ACC112 (cell line): ENCODE measurements at regions not wholly inside any gene's neighbourhood (a gene's known extent, or its start where the extent isn't known, plus 50 kb on each side); places are given as distances from the start of the nearest gene placed in this dataset.

Experiments
- H2AFZ ChIP-seq: fragments of 200-600 bp; sonication (generic); one replicate; pipeline ENCODE4 v1.6.0; 2017; ENCODE audit warnings: antibody characterized with exemption, low read length; ENCODE audit not compliant: unreplicated experiment
- H3K27ac ChIP-seq: fragments of 200-600 bp; sonication (generic); 2 replicates; pipeline ENCODE4 v1.5.1; 2014; ENCODE audit warnings: low read depth, mild to moderate bottlenecking, antibody characterized with exemption, low read length, moderate library complexity
- H3K27me3 ChIP-seq: fragments of 200-600 bp; sonication (generic); 2 replicates; pipeline ENCODE4 v1.6.1; 2014; ENCODE audit warnings: mild to moderate bottlenecking, antibody characterized with exemption, low read length, moderate library complexity, mixed read lengths; ENCODE audit not compliant: insufficient read depth
- H3K36me3 ChIP-seq: fragments of 200-600 bp; sonication (generic); 2 replicates; pipeline ENCODE4 v1.6.1; 2016; ENCODE audit warnings: mild to moderate bottlenecking, antibody characterized with exemption, low read length, moderate library complexity, mixed read lengths; ENCODE audit not compliant: insufficient read depth
- H3K4me1 ChIP-seq: fragments of 200-600 bp; sonication (generic); one replicate; pipeline ENCODE4 v1.6.1; 2016; ENCODE audit warnings: low read length, mixed read lengths; ENCODE audit not compliant: insufficient read depth, unreplicated experiment, control insufficient read depth
- H3K4me3 ChIP-seq: fragments of 200-600 bp; sonication (generic); 2 replicates; pipeline ENCODE4 v1.5.1; 2014; ENCODE audit warnings: mild to moderate bottlenecking, low read depth, low read length
- H3K79me2 ChIP-seq: fragments of 200-600 bp; sonication (generic); one replicate; pipeline ENCODE4 v1.6.0; 2016; ENCODE audit warnings: low read length; ENCODE audit not compliant: control insufficient read depth, unreplicated experiment, insufficient read depth

- Histone ChIP-seq H2AFZ (no peak overlapping the region), H3K27ac (no peak overlapping the region), H3K36me3 (no peaks in the 10 kb centered on the region), H3K4me3 (no peak overlapping the region), H3K4me1 (peaks cover 12% of the 10 kb centered on the region), H3K79me2 (no peaks in the 10 kb centered on the region), H3K27me3 (no peaks in the 10 kb centered on the region)
Measured at GRCh38 chr10:3987143-3987974, 202.3 kb upstream of the KLF6 start.

GRCh38 chr10:3986493-3987142 lies 201.6 kb upstream of the KLF6 start:
- Histone ChIP-seq H2AFZ (no peak overlapping the region), H3K4me1 (peaks cover 12% of the 10 kb centered on the region), H3K27me3 (no peaks in the 10 kb centered on the region)

GRCh38 chr10:3982746-3983442 lies 197.9 kb upstream of the KLF6 start:
- Histone ChIP-seq H2AFZ (no peak overlapping the region), H3K4me1 (peaks cover 19% of the 10 kb centered on the region), H3K27me3 (no peaks in the 10 kb centered on the region), H3K4me3 (no peak overlapping the region), H3K79me2 (no peaks in the 10 kb centered on the region), H3K27ac (no peak overlapping the region), H3K36me3 (no peaks in the 10 kb centered on the region)

More at GRCh38 chr10:3986493-3987142, 201.6 kb upstream of the KLF6 start:
- H3K27ac ChIP-seq: no peak overlapping the region
- H3K36me3 ChIP-seq: no peaks in the 10 kb centered on the region
- H3K79me2 ChIP-seq: no peaks in the 10 kb centered on the region
- no peak overlapping the region for H3K4me3 ChIP-seq

- Histone ChIP-seq H2AFZ (no peak overlapping the region), H3K27me3 (no peaks in the 10 kb centered on the region), H3K4me3 (no peak overlapping the region), H3K4me1 (peaks cover 13% of the 10 kb centered on the region), H3K27ac (no peak overlapping the region), H3K36me3 (no peaks in the 10 kb centered on the region), H3K79me2 (no peaks in the 10 kb centered on the region)
Measured at GRCh38 chr10:3981300-3981699, 196.3 kb upstream of the KLF6 start.

- H3K36me3 ChIP-seq: no peaks in the 10 kb centered on the region
- peaks cover 13% of the 10 kb centered on the region for H3K4me1 ChIP-seq
- H3K79me2 ChIP-seq: no peaks in the 10 kb centered on the region
- no peaks in the 10 kb centered on the region for H3K27me3 ChIP-seq
- no peak overlapping the region for H3K4me3 ChIP-seq
- H3K27ac ChIP-seq: no peak overlapping the region
- no peak overlapping the region for H2AFZ ChIP-seq
Measured at GRCh38 chr10:3980660-3981059, 195.7 kb upstream of the KLF6 start.

- Histone ChIP-seq H3K36me3 (no peaks in the 10 kb centered on the region), H3K27ac (no peak overlapping the region), H2AFZ (no peak overlapping the region), H3K4me1 (peaks cover 13% of the 10 kb centered on the region), H3K27me3 (no peaks in the 10 kb centered on the region), H3K79me2 (no peaks in the 10 kb centered on the region), H3K4me3 (no peak overlapping the region)
Measured at GRCh38 chr10:3980144-3980543, 195.1 kb upstream of the KLF6 start.

GRCh38 chr10:3978761-3979160 lies 193.8 kb upstream of the KLF6 start:
- H3K4me3 ChIP-seq: no peak overlapping the region
- H3K36me3 ChIP-seq: no peaks in the 10 kb centered on the region
- no peaks in the 10 kb centered on the region for H3K27me3 ChIP-seq

GRCh38 chr10:3978174-3978573 lies 193.2 kb upstream of the KLF6 start:
- Histone ChIP-seq H3K36me3 (no peaks in the 10 kb centered on the region), H3K4me3 (no peak overlapping the region), H3K27ac (no peak overlapping the region; the same call in 1 of the 2 replicates), H3K27me3 (no peaks in the 10 kb centered on the region), H3K4me1 (peaks cover 13% of the 10 kb centered on the region), H3K79me2 (no peaks in the 10 kb centered on the region), H2AFZ (no peak overlapping the region)

More at GRCh38 chr10:3978761-3979160, 193.8 kb upstream of the KLF6 start:
- Histone ChIP-seq H3K79me2 (no peaks in the 10 kb centered on the region), H3K4me1 (peaks cover 13% of the 10 kb centered on the region), H2AFZ (no peak overlapping the region), H3K27ac (no peak overlapping the region; the same call in 1 of the 2 replicates)

- Histone ChIP-seq H3K27me3 (no peaks in the 10 kb centered on the region), H2AFZ (no peak overlapping the region), H3K79me2 (no peaks in the 10 kb centered on the region), H3K4me1 (peaks cover 17% of the 10 kb centered on the region), H3K36me3 (no peaks in the 10 kb centered on the region), H3K27ac (no peak overlapping the region; the same call in 1 of the 2 replicates), H3K4me3 (no peak overlapping the region)
Measured at GRCh38 chr10:3977761-3978160, 192.8 kb upstream of the KLF6 start.

- Histone ChIP-seq H3K4me3 (no peak overlapping the region), H3K36me3 (no peaks in the 10 kb centered on the region), H2AFZ (no peak overlapping the region), H3K27me3 (no peaks in the 10 kb centered on the region), H3K4me1 (peaks cover 24% of the 10 kb centered on the region), H3K27ac (no peak overlapping the region), H3K79me2 (no peaks in the 10 kb centered on the region)
Measured at GRCh38 chr10:3976718-3977117, 191.7 kb upstream of the KLF6 start.
